GM08714 (cell line): ENCODE measurements at regions not wholly inside any gene's neighbourhood (a gene's known extent, or its start where the extent isn't known, plus 50 kb on each side); places are given as distances from the start of the nearest gene placed in this dataset.

Experiments
- H3K4me3 ChIP-seq: fragments of 200-500 bp; sonication (Bioruptor generic); 2 replicates; pipeline ENCODE4 v1.5.1; 2014; ENCODE audit warnings: mild to moderate bottlenecking, low read length, inconsistent platforms
- ZNF274 ChIP-seq: IDR thresholded peaks from 2 replicates; pipeline ENCODE4 v1.6.1; 2012; ENCODE audit warnings: mild to moderate bottlenecking, low read depth, low read length

DNA sequence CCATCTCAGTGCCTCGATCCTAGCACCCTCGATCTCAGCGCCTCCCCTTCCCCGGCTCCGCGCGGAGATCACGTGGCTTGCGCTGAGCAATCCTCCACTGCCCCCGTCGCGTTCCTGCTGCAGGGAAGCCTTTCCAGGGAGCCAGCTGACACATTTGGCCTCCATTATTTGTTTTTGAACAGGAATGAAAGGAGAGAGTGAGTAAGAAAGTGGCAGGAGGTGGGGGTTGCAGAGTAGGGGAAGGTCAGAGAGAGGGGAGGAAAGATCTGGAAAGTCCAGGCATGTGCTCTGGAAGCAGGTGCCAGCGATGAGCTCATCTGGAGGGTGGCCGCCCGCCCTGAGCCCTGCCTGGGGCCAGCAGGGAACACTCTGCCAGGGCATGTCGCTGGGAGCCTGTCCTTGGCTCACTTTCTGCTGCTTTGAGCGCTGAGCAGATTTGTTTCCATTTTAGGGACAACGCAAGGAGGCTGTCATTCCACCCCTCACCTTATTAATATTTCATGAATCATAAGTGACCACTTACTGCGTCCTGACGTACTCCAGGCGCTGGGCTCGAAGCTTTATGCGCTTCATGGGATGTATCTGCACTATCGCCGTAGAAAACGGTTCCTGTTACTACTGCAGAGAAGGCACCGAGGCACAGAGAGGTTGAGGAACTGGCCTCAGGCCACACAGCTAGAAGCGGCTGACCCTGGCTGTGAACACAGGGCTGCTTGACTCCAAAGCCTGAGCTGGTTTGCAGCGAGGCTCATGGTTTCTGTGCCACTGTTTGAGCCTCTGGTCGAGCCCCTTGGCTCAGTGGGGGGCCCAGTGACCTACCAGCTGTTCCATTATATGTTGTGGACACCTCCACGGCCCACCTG lies 283.1 kb downstream of the SEC14L1 start:
- no peak for TF ChIP-seq ZNF274
- no peak overlapping the region for H3K4me3 ChIP-seq

DNA sequence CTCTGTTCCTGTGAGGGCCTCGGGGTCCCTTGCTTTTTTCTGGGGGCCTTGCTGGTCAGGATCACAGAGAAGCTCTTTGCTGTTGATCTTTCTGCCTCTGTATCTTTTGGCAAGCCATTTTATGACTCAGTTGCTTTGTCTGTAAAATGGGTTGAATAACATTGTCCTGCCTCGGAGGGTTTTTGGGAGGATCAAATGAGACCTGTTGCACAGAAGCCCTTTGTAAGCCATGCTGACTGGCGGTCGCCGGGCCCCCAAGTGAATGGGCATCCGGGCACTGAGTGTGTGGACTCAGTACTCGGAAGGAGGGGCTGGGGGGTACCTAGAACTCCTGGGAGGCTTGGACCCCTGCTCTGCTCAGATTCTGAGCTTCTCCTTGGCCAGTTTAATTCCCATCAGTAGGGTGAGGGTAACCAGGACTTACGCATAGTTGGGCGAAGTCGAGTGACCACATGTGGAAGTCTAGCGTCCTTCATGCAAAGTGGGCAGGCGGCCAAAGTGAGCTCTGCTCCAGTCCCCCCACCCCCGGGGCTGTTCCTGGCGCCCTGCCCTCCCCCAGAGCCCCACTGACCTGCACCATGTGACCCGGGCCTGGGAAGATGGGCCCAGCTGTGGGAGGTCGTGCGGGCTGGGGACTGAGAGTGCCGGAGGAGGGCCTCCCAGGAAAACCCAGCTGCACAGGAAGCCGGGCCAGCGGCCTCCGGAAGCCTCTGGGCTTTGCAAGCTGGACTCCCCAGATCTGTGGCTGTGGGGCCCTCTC lies 284.0 kb downstream of the SEC14L1 start:
- no peak overlapping the region for H3K4me3 ChIP-seq
- TF ChIP-seq ZNF274 = no peak

DNA sequence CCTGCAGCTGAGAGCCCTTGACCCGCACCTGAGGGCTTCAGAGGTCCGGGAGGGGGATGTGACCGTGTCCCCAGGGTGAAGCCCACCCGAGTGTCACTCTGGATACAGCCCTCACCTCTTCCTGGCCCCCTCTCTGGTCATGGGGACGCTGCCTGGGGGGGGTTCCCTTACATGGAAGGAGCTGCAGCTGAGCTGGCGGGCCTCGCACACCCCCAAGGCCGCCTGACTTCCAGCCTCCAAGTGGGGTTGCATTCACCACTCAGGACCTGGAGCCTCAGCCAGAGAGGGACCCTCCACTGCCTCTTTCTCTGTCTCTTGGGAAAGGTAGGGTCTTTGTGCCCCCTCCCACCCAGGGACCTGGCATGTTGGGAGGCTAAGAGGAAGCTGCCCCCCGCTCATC lies 284.6 kb downstream of the SEC14L1 start:
- no peak overlapping the region for H3K4me3 ChIP-seq
- no peak for TF ChIP-seq ZNF274

DNA sequence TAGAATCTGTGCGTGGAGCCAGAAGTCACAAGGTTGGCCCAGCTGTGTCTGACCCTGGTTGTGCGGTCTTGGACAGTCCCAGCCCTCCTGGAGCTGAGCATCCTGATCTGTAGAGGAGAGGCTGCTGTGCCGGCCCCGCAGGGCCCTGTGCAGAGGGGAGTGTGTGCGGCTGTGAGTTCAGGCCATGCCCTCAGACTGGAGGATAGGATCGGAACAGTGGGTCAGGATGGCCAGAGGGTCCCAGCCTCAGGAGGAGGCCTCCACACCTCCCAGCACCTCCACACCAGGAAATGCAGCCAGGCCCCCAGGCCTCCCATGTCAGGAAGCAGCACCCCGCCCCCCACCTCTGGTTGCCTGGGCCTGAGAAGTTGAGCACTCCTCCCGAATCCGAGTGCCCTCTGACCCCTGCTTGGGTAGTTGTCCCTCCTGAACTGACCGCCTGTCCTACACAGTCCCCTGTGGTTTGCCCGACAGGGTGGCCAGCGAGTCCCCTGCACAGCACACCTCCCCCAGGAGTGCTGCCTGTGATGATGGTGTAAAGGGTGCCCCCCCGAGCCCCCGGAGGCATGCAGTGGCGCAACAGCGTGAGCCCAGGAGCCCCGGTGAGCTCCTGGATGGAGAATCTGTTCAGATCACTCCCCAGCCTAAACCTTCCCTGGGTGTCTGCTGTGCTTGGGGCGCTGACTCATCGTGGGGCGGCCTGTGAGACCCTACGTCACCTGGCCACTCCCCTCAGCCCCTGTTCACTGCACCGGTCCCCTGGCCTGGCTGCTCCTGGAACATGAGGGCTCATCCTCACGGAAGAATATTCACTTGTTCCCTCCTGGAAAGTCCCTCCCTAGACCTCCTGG lies 285.2 kb downstream of the SEC14L1 start:
- H3K4me3 ChIP-seq = no peak overlapping the region
- TF ChIP-seq ZNF274 = no peak

DNA sequence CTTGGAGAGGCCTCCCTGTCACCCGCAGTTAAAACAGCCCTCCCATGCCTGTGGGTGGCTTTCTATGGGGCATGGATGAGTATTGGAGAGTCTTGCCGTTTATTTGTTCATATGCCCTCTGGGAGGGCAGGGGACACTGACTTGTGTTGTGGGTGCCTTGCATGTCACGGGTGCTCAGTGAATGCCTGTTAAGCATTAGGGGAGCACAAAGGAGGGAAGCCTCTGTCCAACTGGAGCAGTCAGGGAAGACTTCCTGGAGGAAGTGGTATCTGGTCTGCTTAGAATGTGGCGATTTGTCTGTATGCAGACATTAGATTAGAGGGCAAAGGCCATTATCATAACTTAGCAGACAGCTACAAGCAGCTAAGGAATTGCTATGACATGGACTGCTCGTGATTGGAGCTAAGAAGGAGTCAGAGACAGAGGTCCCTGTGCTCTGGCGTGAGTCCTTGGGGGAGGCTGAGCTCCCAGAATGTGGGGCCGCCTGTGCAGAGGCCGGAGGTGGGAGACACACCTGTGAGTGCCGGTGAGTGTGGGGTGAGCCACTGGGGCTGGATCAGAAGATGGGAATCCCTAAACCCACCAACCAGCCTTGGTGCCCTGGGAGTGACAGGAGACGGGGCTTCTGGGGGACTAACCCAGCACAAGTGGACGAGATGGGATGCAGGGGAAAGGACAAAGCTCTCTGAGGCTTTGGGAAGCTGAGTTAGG lies 286.1 kb downstream of the SEC14L1 start:
- no peak overlapping the region for H3K4me3 ChIP-seq
- no peak for TF ChIP-seq ZNF274

DNA sequence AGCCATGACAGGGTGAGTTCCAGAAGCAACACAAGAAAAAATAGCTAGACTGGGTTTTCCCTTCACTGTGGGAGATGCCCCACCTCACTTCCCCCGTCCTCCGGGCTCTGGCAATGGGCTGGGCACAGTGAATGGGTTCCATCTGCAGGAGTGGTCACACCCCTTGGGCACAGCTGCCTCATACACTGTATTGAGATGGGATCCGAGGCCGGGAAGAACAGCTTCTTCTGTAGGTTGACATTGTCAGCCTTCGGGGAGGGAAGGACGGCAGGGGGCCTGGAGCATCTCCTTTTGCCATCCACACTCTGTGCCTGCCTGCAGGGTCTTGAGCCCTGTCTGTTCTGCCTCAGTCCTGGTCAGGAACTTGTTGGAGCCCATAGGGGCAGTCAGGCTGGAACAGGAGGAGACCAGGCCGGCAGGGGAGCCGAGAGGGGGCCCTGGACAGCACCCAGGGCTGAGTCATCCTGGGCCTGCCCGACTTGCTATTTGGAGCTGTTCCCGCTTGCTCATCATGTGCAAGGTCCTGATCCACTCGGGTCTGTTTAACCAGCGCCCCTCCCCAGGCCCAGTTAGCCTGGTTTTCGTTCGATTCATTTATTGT lies 286.7 kb downstream of the SEC14L1 start:
- TF ChIP-seq ZNF274 = no peak
- H3K4me3 ChIP-seq = no peak overlapping the region

DNA sequence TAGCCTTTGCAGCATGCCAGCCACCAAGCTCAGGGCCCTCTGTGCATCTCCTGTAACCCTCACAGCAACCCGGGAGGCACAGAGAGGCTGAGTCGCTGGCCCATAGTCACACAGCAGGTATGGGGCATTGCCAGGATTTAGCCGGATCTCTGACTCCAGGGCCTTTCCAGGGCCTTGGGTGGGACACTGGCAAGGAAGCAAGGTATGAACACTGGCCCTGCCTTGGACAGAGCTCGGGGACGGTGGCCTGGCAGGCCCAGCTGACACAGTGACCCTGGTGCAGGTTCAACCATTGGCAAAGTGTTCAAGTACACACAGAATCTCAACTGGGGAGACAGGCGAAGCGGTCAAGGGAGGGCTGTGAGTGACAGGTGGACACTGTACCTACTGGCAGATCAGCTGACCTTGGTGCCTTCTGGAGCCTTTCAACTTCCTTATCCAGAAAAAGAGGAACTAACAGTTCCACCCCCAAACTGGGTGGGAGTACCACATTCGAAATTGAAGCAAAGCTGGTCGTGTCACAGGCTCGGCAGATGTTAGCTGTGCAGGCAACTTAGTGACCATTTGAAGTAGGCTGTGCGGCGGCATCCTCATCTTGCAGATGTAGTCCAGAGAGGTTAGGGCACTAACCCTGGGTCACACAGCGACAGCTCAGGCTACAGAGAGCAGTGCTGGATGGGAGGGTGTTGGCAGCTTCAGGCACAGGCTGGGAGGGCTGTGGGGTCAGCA lies 287.4 kb downstream of the SEC14L1 start:
- no peak for TF ChIP-seq ZNF274
- no peak overlapping the region for H3K4me3 ChIP-seq

DNA sequence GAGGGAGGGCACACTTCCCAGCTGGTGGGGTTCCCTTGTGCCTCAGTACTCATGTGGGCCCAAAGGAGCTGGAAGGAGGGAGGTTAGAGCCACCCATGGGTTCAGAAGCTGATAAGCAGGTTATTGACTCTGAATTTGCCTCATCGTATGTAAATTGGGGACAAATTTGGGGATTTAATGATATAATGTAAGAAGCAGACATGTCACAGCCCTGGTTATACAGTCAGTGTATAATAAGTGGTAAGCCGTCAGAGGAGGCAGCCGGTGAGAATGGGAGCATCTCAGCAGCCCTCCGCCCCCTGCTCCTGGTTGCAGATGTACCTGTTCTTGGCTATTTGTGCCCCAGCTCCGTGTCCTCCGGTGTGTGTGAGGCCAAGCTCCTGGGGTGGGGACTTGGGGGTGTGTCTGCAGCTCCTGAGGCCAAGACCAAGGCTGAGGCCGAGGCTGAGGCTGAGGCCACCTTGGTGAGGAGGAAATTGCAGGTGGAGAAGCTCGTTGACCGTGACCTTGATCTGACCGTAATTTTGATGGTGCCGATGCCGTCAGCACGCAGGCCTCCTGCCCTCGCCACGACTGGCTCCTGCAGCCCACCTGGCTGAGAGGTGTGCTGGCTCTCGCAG lies 288.1 kb downstream of the SEC14L1 start:
- no peak overlapping the region for H3K4me3 ChIP-seq
- no peak for TF ChIP-seq ZNF274

DNA sequence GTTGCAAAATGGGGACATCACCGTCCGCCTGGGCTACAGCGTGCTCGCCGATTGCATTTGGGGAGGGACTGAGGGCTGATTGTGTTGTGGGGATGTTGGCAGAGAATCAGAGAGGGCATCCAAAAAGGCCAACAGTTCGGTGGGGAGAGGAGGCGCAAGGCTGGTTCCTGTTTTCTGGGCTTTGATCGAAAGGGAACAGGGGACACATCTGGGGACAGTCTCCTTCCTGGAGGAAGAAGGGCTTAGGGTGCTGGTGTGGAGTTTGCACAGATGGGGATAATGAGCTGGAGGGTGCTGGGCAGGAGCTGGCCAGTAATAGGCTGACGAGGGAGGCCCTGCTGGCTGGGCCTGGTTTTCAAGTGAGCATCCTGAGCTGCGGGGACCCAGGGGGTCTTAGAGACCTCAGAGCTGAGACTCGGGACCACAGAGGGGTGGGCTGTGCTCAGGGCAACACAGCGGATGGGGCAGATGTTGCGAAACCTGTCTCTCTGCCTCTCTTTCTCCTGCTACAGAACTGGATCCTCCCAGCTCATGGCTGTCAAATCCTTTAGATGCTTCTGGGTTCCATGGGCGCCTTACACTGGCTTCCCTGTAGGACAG lies 288.7 kb downstream of the SEC14L1 start:
- TF ChIP-seq ZNF274 = no peak
- H3K4me3 ChIP-seq = no peak overlapping the region

DNA sequence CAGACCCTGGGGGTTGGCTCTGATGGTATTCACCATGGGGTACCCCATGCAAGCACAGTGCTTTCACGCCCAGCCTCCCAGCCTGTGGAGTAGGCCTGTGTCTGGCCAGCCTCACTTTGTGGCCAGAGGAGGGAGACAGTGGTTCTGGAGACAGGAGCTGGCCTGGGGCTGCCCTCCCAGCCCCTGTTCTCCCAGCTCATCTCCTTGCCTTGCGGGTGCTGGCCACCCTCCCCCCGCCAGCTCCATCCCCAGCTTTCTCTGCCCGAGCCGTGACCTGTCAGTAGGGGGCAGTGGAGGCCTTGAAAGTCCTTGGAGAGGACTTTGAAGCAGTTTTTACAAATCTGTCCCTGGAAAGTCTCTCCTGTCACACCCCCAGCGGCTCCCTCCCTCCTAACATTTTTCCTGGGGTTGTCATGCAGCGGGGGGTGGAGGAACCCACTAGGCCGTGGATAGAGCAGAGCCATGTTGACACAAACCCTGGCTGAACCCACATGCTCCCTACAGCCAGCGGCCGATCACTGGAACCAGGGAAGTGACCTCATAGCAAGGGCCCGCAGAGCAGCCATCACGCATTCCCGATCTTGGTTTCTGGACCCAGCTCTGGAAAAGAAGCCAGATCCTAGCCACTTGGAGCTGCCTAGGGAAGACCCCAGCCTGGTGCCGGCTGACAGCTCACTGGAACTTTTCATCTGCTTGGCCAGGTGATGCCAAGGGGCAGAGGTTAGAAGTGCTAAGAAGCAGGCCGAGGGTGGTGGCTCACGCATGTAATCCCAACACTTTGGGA lies 289.4 kb downstream of the SEC14L1 start:
- no peak for TF ChIP-seq ZNF274
- no peak overlapping the region for H3K4me3 ChIP-seq

DNA sequence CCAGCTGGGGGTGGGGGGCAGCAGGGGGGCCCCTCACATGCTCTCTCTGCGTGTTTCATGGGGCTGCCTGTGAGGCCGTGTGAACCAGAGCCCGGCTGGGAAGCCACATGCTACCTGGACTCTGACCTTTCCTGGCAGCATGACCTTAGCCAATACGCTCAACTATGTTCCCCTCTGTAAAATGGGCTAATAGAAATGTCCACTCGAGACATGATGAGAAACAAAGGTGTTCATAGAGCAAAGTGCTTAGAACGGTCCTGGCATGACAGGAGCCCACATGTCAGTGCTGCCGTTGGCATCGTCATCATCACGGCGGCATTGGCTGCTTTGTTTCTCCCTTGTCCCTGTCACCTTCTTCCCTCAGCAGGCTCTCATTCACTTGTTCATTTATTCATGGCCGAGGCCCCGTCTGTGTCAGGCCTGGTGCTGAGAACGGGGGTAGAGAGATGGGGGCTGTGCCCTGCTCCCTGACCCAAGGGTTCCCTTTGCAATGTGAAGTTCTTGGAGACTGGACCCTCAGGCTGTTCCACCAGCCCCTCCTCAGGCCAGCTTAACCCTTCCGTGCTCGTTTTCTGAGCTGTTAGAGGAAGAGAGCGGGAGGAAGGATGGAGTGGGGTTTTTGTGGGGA lies 291.4 kb downstream of the SEC14L1 start:
- no peak for TF ChIP-seq ZNF274
- H3K4me3 ChIP-seq = no peak overlapping the region

DNA sequence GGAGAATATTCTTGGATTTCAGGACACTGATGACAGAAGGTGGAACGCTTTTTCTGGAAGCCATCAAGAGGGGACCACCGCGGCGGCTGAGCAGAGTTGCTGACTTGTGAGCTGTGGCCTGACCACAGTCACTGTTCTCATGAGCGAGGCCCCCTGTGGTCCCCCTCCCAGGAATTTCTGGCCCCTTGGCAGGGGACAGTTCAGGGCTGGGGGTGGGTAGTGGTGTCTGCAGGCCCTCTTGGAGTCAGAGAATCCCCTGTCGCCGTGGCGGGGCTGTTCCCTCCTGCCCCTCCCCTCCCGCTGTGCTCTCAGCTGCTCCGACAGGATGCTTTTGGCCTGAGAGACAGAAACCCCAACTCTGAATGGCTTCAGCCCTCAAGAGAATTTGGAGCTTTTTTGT lies 292.0 kb downstream of the SEC14L1 start:
- no peak overlapping the region for H3K4me3 ChIP-seq
- no peak for TF ChIP-seq ZNF274
